GM19438 (cell line): ENCODE measurements at regions not wholly inside any gene's neighbourhood (a gene's known extent, or its start where the extent isn't known, plus 50 kb on each side); places are given as distances from the start of the nearest gene placed in this dataset.
"Not testable (repeated sequence)": the region's sequence is repeated elsewhere in the genome, so short reads cannot be mapped to it uniquely, and the experiment has no call there.

Experiments
- ATAC-seq: cut with Tn5 transposase; IDR thresholded peaks from one replicate; pipeline ENCODE4 v1.9.1; 2021; ENCODE audit warnings: low read depth; ENCODE audit not compliant: unreplicated experiment

DNA sequence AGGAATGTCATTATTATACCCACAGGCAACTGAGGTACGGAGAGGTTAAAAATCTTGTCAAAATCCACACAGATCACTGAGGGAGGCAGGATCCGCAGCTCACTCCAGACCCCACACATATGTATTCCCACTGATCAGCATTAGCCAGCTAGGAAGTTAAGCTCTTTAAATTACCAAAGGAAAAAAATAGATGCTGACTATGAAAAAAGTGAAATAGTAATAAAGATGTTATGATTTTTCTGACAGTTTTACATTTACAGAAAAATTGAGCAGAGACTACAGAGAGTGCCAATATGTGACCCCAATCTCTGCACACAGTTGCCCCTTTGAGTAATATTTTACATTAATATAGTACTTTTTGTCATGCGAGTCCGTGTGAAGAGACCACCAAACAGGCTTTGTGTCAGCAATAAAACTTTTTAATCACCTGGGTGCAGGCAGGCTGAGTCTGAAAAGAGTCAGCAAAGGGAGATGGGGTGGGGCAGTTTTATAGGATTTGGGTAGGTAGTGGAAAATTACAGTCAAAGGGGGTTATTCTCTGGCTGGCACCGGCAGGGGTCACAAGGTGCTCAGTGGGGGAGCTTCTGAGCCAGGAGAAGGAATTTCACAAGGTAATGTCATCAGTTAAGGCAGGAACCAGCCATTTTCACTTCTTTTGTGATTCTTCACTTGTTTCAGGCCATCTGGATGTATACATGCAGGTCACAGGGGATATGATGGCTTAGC lies 61.9 kb upstream of the NAA35 start:
- not testable (repeated sequence) for ATAC-seq

DNA sequence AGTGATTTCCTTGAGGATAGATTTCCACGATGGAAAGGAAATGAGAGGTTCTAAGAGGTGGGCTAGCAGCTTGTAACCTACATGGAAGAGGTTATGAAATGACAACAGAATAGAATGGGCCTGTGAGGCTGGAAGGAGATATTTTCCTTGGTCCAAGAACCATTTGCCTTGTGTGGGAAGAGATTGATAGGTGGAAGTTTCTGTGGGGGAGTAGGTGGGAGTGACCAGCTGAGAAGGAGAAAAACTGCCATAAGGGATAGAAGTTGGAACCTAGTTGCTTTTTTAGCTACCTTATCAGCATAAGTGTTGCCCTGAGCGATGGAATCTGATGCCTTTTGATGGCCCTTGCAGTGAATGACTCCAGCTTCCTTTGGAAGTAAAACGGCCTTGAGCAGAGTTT lies 60.4 kb upstream of the NAA35 start:
- ATAC-seq: not testable (repeated sequence)

DNA sequence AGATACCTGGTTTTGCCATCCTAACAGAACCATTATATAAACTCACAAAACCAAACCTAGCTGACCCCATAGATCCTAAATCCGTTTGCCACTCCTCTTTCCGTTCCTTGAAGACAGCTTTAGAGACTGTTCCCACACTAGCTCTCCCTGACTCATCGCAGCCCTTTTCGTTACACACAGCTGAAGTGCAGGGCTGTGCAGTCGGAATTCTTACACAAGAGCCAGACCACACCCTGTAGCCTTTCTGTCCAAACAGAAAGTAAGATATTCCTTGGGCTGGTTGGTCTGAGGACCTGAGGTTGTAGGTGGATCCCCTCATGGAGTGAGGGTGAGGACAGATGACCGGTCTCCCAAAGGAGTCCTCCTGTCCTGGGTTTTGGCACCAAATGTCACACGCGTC lies 56.7 kb upstream of the NAA35 start:
- ATAC-seq: no peak

DNA sequence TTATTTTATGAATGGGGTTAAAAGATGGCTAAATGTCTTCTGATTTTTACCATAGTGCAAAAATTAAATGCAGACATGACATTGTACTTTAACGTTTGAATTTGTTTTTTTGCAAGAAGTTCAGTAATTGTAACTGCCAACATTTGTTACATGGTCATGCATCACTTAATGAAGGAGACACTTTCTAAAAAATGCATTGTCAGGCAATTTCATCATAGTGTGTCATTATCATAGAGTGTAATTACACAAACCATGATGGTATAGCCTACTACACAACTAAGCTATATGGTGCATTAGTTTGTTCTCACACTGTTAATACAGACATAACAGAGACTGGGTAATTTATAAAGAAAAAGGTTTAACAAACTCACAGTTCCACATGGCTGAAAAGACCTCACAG lies 50.0 kb upstream of the NAA35 start:
- no peak for ATAC-seq
